GM12891 (cell line): ENCODE measurements at regions not wholly inside any gene's neighbourhood (a gene's known extent, or its start where the extent isn't known, plus 50 kb on each side); places are given as distances from the start of the nearest gene placed in this dataset.
"Not testable (repeated sequence)": the region's sequence is repeated elsewhere in the genome, so short reads cannot be mapped to it uniquely, and the experiment has no call there.

Experiments used
- DNase-seq: peaks from one replicate; pipeline ENCODE4 v3.0.0; 2011; ENCODE audit warnings: low spot score; ENCODE audit not compliant: insufficient read length
- FAIRE-seq: peaks from 2 replicates; lab custom pipeline; 2011; peaks lifted over from hg19 to GRCh38; lab: Jason Lieb, UNC
- PAX5 ChIP-seq: IDR thresholded peaks from 2 replicates; pipeline ENCODE4 v1.6.1; 2011; ENCODE audit warnings: low read length, moderate library complexity, mild to moderate bottlenecking; ENCODE audit not compliant: insufficient read depth, severe bottlenecking
- POLR2A ChIP-seq: IDR thresholded peaks from 2 replicates; pipeline ENCODE4 v1.6.1; 2011; ENCODE audit warnings: low read depth, low read length, control low read depth
- POLR2AphosphoS5 ChIP-seq: IDR thresholded peaks from 2 replicates; pipeline ENCODE4 v1.6.1; 2011; ENCODE audit warnings: low read depth, low read length, control low read depth
- POU2F2 ChIP-seq: IDR thresholded peaks from 2 replicates; pipeline ENCODE4 v1.6.1; 2011; ENCODE audit warnings: low read depth, mild to moderate bottlenecking, control low read depth, low read length, moderate library complexity
- SPI1 ChIP-seq: IDR thresholded peaks from 2 replicates; pipeline ENCODE4 v1.6.1; 2011; ENCODE audit warnings: low read depth, low read length, control low read depth
- TAF1 ChIP-seq: IDR thresholded peaks from 2 replicates; pipeline ENCODE4 v1.6.1; 2011; ENCODE audit warnings: low read depth, low read length, control low read depth

DNA sequence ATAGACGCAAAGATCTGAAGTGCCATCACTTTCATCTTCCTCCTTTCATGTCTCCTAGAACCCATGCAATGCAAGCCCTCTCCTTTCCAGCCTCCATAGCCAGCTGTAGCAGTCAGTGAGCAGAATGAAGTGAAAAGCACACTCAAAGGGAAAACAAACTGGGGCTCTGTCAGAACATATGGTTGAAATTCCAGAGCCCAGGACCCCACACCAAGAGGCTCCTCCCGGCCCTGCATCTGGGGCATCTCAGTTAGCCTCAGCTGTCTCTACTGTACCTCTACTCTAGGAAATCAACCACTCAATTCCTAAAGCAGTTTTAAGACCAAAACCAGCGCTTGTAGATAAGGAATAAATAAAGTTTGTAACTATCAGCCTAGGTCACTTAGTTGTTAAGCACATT is 73.8 kb upstream of the P3H2 start:
- no peak for FAIRE-seq
- TF ChIP-seq TAF1 (no peak), PAX5 (no peak), POLR2A (no peak), SPI1 (no peak), POU2F2 (no peak), POLR2AphosphoS5 (no peak)
- DNase-seq = no peak

DNA sequence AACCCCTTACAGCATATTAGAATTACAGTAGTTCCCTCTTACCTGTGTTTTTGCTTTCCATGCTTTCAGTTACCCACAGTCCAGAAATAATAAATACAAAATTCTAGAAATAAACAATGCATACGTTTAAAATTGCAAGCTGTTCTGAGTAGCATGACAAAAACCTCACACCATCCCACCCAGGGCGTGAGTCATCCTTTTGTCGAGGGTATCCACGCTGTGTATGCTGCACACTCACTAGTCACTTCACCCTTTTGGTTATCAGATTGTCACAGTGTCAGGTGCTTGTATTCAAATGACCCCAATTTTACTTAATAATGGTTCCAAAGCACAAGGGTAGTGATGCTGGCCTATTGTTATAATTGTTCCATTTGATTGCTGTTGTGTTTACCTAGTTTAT is 72.5 kb upstream of the P3H2 start:
- no peak for DNase-seq
- FAIRE-seq = no peak
- TF ChIP-seq PAX5 (no peak), SPI1 (no peak), POLR2A (no peak), POLR2AphosphoS5 (no peak), TAF1 (no peak), POU2F2 (no peak)

DNA sequence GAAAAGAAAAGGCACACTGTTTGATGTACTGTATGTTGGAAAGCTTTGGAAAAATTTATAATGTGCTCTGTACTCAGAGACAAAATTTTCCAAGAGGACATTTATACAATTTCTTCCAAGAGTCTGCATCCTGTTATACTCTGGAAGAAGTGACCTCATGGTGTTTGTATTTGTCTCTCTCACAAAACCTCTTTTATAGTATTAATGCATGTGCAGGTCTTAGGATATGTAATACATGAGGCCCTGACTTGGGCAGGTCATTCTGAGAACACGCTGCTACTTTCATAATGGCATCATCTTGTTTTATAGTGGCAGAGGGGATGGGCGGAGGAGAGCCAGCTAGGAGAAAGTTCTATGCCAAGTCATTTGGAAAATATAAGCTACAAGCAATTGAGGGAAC is 72.0 kb upstream of the P3H2 start:
- TF ChIP-seq PAX5 (no peak), TAF1 (no peak), POLR2A (no peak), POLR2AphosphoS5 (no peak)
- DNase-seq (no peak), FAIRE-seq (no peak)

DNA sequence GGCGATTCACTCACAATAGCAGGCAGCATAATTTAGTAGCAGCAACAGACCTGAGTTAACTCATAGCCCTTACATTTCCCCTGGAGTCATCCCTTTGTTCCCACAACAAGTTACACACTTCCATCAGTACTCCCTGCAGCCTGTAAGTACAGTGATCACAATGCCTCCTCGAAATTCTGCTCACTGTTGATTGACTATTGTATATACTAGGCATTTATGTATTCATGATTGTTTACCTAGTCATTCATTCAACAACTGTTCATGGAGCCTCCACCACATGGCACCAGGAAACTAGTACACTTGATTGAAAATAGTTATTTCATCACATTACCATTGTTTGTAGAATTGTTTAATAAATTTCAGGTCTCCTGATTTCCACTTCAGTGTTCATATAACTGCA is 71.4 kb upstream of the P3H2 start:
- FAIRE-seq (no peak), DNase-seq (no peak)
- TF ChIP-seq PAX5 (no peak), TAF1 (no peak), POU2F2 (no peak), POLR2AphosphoS5 (no peak), SPI1 (no peak), POLR2A (no peak)

DNA sequence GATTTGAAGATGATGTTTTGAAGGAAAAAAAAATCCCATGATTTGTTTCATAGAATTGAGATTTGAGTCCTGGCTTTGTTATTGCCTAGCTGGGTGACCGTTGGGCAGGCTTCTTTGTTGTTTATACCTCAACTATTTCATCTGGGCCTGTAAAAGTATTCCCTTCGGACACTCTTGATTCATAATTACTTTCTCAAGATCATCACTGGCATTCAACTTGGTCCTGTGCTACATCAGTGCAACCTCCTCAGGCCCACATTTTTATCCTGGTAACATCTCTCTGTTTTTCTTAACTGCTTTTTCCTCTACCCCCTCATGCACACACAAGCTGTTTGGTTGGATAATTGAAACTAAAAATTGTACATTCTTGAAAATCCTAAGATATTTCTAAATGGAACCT is 67.5 kb upstream of the P3H2 start:
- FAIRE-seq = no peak
- DNase-seq = no peak
- TF ChIP-seq PAX5 (no peak), POU2F2 (no peak), TAF1 (no peak), POLR2A (no peak), POLR2AphosphoS5 (no peak), SPI1 (no peak)

DNA sequence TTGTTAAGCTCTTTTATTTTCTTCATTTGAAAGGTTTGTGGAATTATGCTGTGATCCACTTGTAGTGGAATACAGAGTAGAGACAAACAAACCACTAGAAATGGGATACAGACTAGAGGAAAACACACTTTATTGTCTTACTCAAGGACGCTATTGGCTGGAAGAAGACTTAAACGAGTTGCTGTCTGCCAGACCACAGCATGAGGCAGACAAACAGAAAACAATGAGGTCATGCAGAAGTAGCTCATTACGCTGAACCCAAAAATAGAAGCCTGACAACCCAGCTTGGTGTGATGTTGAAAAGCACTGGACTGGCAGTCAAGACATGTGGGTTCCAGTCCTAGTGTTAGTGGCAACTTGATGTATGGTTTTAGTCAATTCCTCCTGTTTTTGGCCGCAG is 62.4 kb upstream of the P3H2 start:
- TF ChIP-seq POLR2A = no peak
- no peak for TF ChIP-seq PAX5
- no peak for TF ChIP-seq POLR2AphosphoS5
- TF ChIP-seq TAF1 = no peak
- TF ChIP-seq POU2F2 = no peak
- no peak for TF ChIP-seq SPI1
- DNase-seq (no peak), FAIRE-seq (no peak)

DNA sequence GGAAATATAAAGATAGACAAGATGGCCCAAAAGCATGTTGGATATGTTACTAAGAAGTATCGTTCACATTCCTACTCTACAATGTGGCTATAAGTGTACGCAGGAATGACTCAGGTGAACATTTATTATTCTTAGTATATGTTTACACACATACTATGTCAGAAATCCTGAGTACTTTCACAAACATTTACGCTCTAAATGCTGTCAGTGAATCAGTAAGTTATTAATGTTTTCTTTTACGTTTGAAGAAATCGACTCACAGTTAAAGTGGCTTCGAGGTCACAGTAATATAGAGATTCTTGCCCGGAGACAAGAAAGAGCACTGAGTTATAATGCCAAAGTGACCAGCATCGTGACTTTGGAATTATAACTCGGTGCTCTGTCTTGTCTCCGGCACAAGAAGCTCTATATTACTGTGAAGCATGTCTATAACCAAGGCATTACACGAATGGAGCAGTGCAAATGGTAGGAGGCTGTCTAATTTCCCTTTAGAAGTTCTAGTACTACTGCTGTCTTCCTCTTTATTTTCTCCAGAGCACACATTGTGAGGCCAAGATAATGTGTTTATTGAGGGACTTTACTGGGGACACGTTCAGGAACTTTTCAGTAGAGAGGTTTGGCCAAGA is 61.8 kb upstream of the P3H2 start:
- no peak for DNase-seq
- no peak for TF ChIP-seq PAX5
- TF ChIP-seq POLR2AphosphoS5 = no peak
- TF ChIP-seq POLR2A = no peak
- TF ChIP-seq TAF1 = no peak
- TF ChIP-seq SPI1 = no peak
- TF ChIP-seq POU2F2 = no peak
- no peak for FAIRE-seq

DNA sequence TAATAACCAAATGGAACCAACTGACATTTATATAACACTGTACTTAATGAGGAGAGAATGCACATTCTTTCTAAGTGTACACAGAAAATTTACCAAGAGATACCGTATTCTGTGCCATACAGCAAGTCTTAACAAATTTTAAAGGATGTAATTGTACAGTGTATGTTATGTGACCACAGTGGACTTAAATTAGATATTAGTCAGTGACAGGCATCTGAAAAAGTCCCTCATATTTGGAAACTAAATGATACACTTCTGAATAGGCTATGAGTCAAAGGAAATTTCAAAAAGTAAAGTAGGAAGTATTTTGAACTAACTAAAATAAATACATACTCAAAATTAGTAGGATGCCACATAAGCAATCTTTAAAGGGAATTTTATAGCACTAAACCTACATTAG is 59.6 kb upstream of the P3H2 start:
- FAIRE-seq = peak; percentile 28
- TF ChIP-seq POLR2A = no peak
- TF ChIP-seq TAF1 = no peak
- no peak for TF ChIP-seq PAX5
- TF ChIP-seq POU2F2 = no peak
- no peak for TF ChIP-seq SPI1
- no peak for TF ChIP-seq POLR2AphosphoS5
- no peak for DNase-seq

DNA sequence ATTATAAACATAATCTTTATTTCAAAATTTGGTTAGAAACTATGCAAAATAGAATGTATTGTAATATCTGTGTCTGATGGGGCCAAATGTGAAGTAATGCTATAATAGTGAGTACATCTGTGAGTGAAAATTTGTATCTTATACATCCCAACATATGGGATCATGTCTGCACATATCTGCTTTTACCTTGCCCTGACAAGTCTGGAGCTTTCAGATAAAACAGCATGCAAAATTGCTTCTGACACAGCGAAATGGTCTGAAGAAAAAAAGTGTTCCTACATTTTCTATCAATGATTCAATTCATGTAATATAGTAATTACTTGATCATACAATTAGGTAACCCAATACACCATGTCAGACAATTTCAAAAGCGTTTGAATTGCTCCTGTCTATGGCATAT is 58.1 kb upstream of the P3H2 start:
- no peak for DNase-seq
- FAIRE-seq = no peak
- TF ChIP-seq PAX5 (no peak), POLR2A (no peak), TAF1 (no peak), POLR2AphosphoS5 (no peak), POU2F2 (no peak), SPI1 (no peak)

DNA sequence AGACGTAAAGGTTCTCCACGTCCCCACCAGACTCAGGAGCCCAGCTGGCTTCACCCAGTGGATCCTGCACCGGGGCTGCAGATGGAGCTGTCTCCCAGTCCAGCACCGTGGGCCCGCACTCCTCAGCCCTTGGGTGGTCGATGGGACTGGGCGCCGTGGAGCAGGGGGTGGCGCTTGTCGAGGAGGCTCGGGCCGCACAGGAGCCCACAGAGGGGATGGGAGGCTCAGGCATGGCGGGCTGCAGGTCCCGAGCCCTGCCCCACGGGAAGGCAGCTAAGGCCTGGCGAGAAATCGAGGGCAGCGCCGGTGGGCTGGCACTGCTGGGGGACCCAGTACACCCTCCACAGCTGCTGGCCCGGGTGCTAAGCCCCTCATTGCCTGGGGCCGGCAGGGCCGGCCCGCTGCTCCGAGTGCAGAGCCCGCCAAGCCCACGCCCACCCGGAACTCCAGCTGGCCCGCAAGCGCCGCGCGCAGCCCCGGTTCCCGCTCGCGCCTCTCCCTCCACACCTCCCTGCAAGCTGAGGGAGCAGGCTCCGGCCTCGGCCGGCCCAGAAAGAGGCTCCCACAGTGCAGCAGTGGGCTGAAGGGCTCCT is 56.3 kb upstream of the P3H2 start:
- not testable (repeated sequence) for DNase-seq, FAIRE-seq

DNA sequence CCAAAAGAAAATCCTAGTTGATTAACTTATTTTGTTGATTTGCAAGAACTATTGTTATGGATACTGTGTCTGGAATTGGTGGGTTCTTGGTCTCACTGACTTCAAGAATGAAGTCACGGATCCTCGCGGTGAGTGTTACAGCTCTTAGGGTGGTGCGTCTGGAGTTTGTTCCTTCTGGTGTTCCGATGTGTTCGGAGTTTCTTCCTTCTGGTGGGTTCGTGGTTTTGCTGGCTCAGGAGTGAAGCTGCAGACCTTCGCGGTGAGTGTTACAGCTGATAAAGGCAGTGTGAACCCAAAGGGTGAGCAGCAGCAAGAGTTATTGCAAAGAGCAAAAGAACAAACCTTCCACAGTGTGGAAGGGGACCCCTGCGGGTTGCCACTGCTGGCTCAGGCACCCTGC is 55.4 kb upstream of the P3H2 start:
- FAIRE-seq, DNase-seq: not testable (repeated sequence)

DNA sequence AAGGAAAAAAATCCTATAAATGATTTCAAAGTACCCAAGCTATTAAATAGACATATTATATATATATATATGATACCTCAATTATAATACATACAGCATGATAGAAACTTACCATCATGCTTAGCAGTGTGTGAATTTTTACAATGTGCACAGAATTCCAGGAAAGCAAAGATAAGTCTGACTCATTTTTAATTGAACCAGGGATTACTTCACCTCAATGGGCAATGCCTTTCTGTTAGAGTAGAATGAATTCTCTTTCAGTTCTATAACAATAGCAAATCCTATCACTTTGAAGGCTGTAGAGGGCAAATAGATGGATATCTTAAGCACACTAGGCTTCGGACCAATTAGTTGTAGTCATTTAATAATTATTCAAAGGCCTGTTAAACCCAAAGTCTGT is 54.8 kb upstream of the P3H2 start:
- no peak for FAIRE-seq

More for the DNA sequence above, 54.8 kb upstream of the P3H2 start:
- no peak for DNase-seq
- no peak for TF ChIP-seq POU2F2
- no peak for TF ChIP-seq TAF1
- TF ChIP-seq PAX5 = no peak
- no peak for TF ChIP-seq POLR2A
- no peak for TF ChIP-seq POLR2AphosphoS5
- no peak for TF ChIP-seq SPI1
